GM12875 (cell line): ENCODE measurements at regions not wholly inside any gene's neighbourhood (a gene's known extent, or its start where the extent isn't known, plus 50 kb on each side); places are given as distances from the start of the nearest gene placed in this dataset.

Experiments used
- H3K4me3 ChIP-seq: one replicate; pipeline ENCODE4 v1.5.1; 2011; ENCODE audit warnings: low read depth, low read length, control low read depth
- TF ChIP-seq, protein P1 (sequence below): IDR thresholded peaks from 2 replicates; pipeline ENCODE4 v1.5.1; 2011; ENCODE audit warnings: low read depth, mild to moderate bottlenecking, control low read depth, inconsistent platforms, low read length, moderate library complexity, borderline replicate concordance; ENCODE audit not compliant: insufficient read depth

DNA sequence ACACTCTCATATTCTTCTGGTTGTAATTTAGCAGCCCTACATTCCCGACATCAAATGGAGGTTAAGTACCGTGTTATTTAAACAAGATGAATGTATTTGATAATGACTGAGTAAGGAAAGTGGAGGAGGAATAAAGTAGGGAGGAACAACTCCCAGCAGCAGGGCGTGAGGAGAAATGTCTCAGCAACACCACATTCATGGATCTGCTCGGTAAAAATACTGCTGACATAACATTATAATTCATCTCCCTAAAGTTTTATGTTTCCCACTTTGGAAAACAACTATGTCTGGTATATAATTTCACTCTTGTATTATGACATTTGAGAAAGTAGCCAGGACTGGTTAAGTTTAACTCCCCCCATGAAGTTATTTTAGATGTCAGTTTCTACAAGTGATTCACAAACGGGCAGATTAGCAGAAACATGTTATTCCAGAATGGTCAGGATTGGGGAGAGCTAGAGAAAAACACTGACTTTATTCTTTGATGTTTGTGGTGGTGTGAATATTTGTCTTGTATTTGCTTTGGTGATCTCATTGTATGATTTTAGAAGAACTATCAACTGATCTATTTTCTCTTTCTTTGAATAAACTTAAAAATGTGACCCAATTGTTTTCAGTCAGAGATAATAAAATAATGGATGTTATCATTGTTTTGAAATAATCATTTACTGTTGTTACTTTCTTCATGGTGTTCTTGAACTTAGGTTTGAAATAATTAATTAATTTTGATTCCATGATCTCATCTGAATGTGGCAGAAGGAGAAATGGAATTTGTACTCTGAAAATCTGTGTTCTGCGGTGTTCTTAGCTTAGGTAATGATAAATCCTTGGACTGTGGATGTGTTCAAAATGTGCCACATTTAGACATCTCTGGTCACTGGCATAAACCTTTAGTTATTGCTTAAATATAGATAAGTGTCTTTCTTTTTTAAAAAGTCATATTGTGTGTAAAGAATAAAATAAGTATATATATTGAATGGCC is 303.6 kb upstream of the ZNF608 start:
- no peak overlapping the region for H3K4me3 ChIP-seq
- TF ChIP-seq, protein P1, sequence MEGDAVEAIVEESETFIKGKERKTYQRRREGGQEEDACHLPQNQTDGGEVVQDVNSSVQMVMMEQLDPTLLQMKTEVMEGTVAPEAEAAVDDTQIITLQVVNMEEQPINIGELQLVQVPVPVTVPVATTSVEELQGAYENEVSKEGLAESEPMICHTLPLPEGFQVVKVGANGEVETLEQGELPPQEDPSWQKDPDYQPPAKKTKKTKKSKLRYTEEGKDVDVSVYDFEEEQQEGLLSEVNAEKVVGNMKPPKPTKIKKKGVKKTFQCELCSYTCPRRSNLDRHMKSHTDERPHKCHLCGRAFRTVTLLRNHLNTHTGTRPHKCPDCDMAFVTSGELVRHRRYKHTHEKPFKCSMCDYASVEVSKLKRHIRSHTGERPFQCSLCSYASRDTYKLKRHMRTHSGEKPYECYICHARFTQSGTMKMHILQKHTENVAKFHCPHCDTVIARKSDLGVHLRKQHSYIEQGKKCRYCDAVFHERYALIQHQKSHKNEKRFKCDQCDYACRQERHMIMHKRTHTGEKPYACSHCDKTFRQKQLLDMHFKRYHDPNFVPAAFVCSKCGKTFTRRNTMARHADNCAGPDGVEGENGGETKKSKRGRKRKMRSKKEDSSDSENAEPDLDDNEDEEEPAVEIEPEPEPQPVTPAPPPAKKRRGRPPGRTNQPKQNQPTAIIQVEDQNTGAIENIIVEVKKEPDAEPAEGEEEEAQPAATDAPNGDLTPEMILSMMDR = no peak

DNA sequence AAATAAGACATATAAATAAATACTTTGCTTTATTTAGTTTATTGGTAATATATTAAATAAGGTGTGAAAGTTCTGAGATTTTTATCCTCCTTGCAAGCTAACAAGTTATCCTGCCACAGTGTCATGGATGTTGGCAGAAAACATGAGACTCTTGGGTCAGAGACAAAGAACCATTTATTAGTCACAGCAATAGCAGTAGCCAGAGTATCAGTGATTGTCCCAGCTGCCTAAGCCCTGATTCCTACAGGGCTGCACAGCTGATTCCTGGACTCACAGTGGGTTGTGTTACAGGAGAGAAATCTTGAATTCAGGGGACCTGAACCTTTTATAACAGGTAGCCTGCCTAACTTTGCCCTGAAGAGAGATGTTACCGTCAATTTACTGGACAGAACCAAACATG is 304.5 kb upstream of the ZNF608 start:
- TF ChIP-seq, protein P1 = no peak
- H3K4me3 ChIP-seq = no peak overlapping the region

DNA sequence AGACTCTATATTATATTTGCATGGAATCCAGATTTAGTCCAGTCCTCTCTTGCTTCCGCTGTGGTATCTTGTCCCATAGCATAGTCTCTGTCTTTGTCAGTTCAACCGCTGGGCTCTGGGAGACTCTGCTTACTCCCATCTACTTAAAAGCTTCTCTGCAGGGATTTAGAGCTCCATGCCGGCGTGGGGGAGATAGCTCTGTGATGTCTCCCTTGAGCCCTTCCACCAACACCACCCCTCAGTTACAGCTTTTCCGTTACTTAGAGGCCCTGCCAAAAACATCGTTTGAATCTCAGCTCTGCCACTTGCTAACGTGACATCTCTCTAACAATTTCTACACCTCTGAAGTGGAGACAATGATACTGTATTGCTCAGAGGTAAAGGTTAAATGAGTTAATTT is 306.1 kb upstream of the ZNF608 start:
- TF ChIP-seq, protein P1 = no peak
- no peak overlapping the region for H3K4me3 ChIP-seq

DNA sequence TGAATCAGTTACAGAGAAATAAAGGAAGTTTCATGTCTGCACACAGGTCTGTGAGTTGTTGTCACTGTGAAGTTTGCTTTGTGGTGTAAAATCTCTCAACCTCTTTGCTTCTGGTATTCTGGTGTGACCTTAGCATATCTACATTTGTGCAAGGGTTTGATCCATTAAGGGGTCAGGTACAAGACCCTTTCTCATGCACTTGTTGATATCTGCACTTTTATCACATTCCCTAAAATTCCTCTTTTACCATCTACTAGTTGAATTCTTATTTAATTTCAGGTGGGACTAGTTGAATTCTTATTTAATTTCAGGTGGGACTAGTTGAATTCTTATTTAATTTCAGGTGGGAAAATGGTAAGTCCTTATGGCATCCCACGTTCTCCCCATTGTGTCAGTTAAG is 306.7 kb upstream of the ZNF608 start:
- TF ChIP-seq, protein P1 = no peak
- H3K4me3 ChIP-seq = no peak overlapping the region

DNA sequence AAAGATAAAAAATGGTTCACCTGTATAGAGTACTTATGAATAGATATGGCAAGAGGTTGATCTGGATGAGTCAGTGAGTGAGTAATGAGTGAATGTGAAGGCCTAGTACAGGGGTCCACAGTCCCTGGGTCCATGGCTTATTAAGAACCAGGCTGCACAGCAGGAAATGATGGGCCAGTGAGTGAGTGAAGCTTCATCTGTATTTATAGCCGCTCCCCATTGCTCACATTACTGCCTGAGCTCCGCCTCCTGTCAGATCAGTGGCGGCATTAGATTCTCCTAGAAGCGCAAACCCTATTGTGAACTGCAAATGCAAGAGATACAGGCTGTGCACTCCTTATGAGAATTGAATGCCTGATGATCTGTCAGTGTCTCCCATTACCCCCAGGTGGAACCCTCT is 307.7 kb upstream of the ZNF608 start:
- H3K4me3 ChIP-seq = no peak overlapping the region
- TF ChIP-seq, protein P1 = no peak

DNA sequence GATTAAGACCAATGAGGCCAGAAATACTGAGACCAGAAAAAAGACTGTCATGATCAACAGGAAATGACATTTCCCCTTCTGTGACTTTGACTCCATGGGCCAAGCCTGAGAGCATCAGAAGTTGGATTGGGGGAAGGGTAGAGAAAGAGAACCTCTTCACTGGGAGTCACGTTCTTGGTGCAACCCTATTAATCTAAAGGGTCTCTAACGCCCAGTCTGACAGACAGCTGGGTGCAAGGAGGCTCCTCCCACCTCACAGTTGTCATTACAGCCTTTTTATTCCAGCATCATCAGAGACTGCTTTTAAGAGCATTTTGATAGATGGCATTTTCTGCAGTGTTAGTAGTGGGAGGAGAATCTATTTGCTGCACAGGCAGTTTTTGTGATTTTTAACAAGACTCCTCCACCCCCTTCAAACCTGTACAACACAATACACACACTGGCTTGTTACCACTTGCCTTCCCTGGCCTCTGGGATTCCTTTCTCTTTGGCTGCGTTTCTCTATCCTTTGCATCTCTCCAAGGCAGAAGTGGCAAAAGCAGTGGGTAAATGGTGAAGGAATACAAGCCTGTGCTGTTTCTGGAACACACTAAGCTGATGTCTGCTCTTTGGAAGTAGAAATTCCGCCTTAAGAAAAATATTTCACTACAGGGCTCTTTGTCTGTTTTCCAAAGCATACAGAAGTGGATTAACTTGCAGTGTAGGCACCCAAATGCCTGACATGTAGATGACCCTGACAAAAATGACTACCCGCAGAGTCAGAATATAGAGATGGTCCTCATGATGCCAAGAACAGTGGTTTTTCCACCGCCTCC is 310.4 kb upstream of the ZNF608 start:
- TF ChIP-seq, protein P1 = no peak
- no peak overlapping the region for H3K4me3 ChIP-seq
